GM21619 (cell line): ENCODE measurements at regions not wholly inside any gene's neighbourhood (a gene's known extent, or its start where the extent isn't known, plus 50 kb on each side); places are given as distances from the start of the nearest gene placed in this dataset.
A peak's percentile ranks its signal among the peaks of the same experiment; 100 is the strongest.
"Not testable (repeated sequence)": the region's sequence is repeated elsewhere in the genome, so short reads cannot be mapped to it uniquely, and the experiment has no call there.

Experiments
- ATAC-seq: cut with Tn5 transposase; IDR thresholded peaks from one replicate; pipeline ENCODE4 v1.9.1; 2021; ENCODE audit not compliant: unreplicated experiment

- no peak for ATAC-seq
Measured at GRCh38 chr1:199184180-199184579, 545.3 kb downstream of the PTPRC start.

GRCh38 chr1:199194862-199195261 is 556.0 kb downstream of the PTPRC start:
- no peak for ATAC-seq

- ATAC-seq, result no peak
Measured at GRCh38 chr1:199197695-199198094, 558.9 kb downstream of the PTPRC start.

GRCh38 chr1:199202331-199202730 is 563.5 kb downstream of the PTPRC start:
- ATAC-seq, result no peak

- no peak for ATAC-seq
Measured at GRCh38 chr1:199204231-199204630, 565.4 kb downstream of the PTPRC start.

- ATAC-seq, result no peak
Measured at GRCh38 chr1:199205740-199206441, 567.1 kb downstream of the PTPRC start.

- no peak for ATAC-seq
Measured at GRCh38 chr1:199208847-199209246, 570.0 kb downstream of the PTPRC start.

GRCh38 chr1:199218065-199218464 is 579.2 kb downstream of the PTPRC start:
- no peak for ATAC-seq

GRCh38 chr1:199218533-199218932 is 579.7 kb downstream of the PTPRC start:
- ATAC-seq, result no peak

- no peak for ATAC-seq
Measured at GRCh38 chr1:199220031-199220430, 581.2 kb downstream of the PTPRC start.

- peak; percentile 40 for ATAC-seq
Measured at GRCh38 chr1:199221371-199222150, 582.7 kb downstream of the PTPRC start.

GRCh38 chr1:199223936-199224335 is 585.1 kb downstream of the PTPRC start:
- ATAC-seq, result no peak

GRCh38 chr1:199226163-199226562 is 587.3 kb downstream of the PTPRC start:
- peak; percentile 63 for ATAC-seq

GRCh38 chr1:199242147-199242546 is 603.3 kb downstream of the PTPRC start:
- ATAC-seq, result no peak

GRCh38 chr1:199242601-199243000 is 603.8 kb downstream of the PTPRC start:
- no peak for ATAC-seq

- peak; percentile 98 for ATAC-seq
Measured at GRCh38 chr1:199243423-199244061, 604.7 kb downstream of the PTPRC start.

GRCh38 chr1:199245946-199246345 is 607.1 kb downstream of the PTPRC start:
- ATAC-seq, result no peak

- no peak for ATAC-seq
Measured at GRCh38 chr1:199246716-199247115, 607.9 kb downstream of the PTPRC start.

GRCh38 chr1:199247891-199248290 is 609.1 kb downstream of the PTPRC start:
- no peak for ATAC-seq

- ATAC-seq, result not testable (repeated sequence)
Measured at GRCh38 chr1:199254040-199254439, 615.2 kb downstream of the PTPRC start.

- no peak for ATAC-seq
Measured at GRCh38 chr1:199261328-199261727, 622.5 kb downstream of the PTPRC start.

- ATAC-seq, result no peak
Measured at GRCh38 chr1:199264283-199264682, 625.4 kb downstream of the PTPRC start.
